D721Med (cell line): ENCODE measurements at regions not wholly inside any gene's neighbourhood (a gene's known extent, or its start where the extent isn't known, plus 50 kb on each side); places are given as distances from the start of the nearest gene placed in this dataset.

Source experiments
- DNase-seq: peaks from one replicate; pipeline ENCODE4 v3.0.0; 2011; ENCODE audit warnings: low spot score; ENCODE audit not compliant: insufficient read length
- FAIRE-seq: peaks from 2 replicates; lab custom pipeline; 2011; peaks lifted over from hg19 to GRCh38; lab: Jason Lieb, UNC
- CTCF ChIP-seq: IDR thresholded peaks from 2 replicates; pipeline ENCODE4 v1.5.1; 2012; ENCODE audit warnings: mild to moderate bottlenecking, control low read depth; ENCODE audit not compliant: insufficient read depth; ENCODE audit errors: missing control alignments

- no peak for TF ChIP-seq CTCF
- no peak for FAIRE-seq
- no peak for DNase-seq
Observed at GRCh38 chr7:9091282-9091681, 657.9 kb downstream of the NXPH1 start.

GRCh38 chr7:9097565-9098060 is 664.2 kb downstream of the NXPH1 start:
- FAIRE-seq (no peak), DNase-seq (no peak)
- TF ChIP-seq CTCF: no peak

GRCh38 chr7:9100289-9100688 is 666.9 kb downstream of the NXPH1 start:
- no peak for TF ChIP-seq CTCF
- FAIRE-seq (no peak), DNase-seq (no peak)

- TF ChIP-seq CTCF: no peak
- FAIRE-seq (no peak), DNase-seq (no peak)
Observed at GRCh38 chr7:9102846-9103245, 669.4 kb downstream of the NXPH1 start.

- FAIRE-seq: no peak
Observed at GRCh38 chr7:9106747-9107146, 673.3 kb downstream of the NXPH1 start.

GRCh38 chr7:9120331-9120730 is 686.9 kb downstream of the NXPH1 start:
- TF ChIP-seq CTCF: no peak
- no peak for DNase-seq
- FAIRE-seq: no peak

More at GRCh38 chr7:9106747-9107146, 673.3 kb downstream of the NXPH1 start:
- no peak for DNase-seq
- no peak for TF ChIP-seq CTCF

GRCh38 chr7:9124320-9124719 is 690.9 kb downstream of the NXPH1 start:
- DNase-seq: no peak
- no peak for FAIRE-seq
- no peak for TF ChIP-seq CTCF
